ENCODE measurements at regions not wholly inside any gene's neighbourhood (a gene's known extent, or its start where the extent isn't known, plus 50 kb on each side); places are given as distances from the start of the nearest gene placed in this dataset.
"Not testable (repeated sequence)": the region's sequence is repeated elsewhere in the genome, so short reads cannot be mapped to it uniquely, and the experiment has no call there.

DNA sequence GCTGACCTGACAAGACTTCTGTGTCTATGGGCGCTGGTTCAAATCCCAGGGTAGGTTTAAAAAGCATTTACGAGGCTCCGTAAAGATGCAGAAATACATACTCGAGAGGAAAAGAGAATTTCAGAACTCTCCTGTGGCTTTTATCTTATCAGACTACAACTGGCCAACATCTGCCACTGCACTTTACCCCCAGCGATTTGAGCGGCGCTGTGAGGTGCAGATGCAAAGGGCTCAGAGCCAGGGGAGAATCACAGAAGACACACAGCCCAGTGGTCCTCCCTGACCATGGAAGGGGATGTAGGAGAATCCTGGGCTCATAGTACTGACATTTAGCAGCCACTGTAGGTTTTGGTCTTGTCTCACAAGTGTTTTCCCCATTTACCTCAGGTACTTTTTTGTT is 307.2 kb upstream of the ZNF722 start:
- not testable (repeated sequence) for H3K9me3 ChIP-seq (ENCODE audit: control insufficient read depth in 1 of 2, low read length in 2 of 2); H3K27ac ChIP-seq (ENCODE audit: low read depth, low read length); H3K27me3 ChIP-seq (ENCODE audit: control insufficient read depth in 1 of 2, insufficient read depth in 2 of 2, low read length in 2 of 2); H3K36me3 ChIP-seq (ENCODE audit: control insufficient read depth in 1 of 2, insufficient read depth in 2 of 2, low read length in 2 of 2); H3K4me3 ChIP-seq (ENCODE audit: low read depth in 1 of 2, low read length in 2 of 2); H3K9ac ChIP-seq (ENCODE audit: low read depth in 1 of 2, low read length in 2 of 2); H3K4me1 ChIP-seq (ENCODE audit: control insufficient read depth in 1 of 2, insufficient read depth in 2 of 2, low read length in 2 of 2)

DNA sequence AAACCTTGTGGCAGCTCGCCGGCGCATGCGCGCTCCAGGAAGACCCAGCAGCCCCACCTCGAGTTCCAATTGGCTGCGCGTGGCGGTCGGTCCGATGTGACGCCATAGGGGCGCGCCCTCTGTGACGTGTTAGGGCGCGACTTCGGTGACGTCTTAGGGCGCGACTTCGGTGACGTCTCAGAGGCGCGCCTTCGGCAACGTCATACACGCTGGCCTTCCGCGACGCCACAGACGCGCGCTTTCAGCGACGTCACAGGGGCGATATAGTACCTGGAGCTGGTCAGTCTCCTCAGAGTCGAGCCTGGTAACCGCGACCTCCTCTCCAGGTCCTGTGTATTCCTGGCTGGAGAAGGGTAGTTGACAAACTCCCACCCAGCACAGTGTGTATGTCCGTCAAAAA is 304.4 kb upstream of the ZNF722 start:
- not testable (repeated sequence) for H3K36me3 ChIP-seq (ENCODE audit: control insufficient read depth in 1 of 2, insufficient read depth in 2 of 2, low read length in 2 of 2); H3K4me1 ChIP-seq (ENCODE audit: control insufficient read depth in 1 of 2, insufficient read depth in 2 of 2, low read length in 2 of 2); H3K9me3 ChIP-seq (ENCODE audit: control insufficient read depth in 1 of 2, low read length in 2 of 2); H3K27me3 ChIP-seq (ENCODE audit: control insufficient read depth in 1 of 2, insufficient read depth in 2 of 2, low read length in 2 of 2); H3K9ac ChIP-seq (ENCODE audit: low read depth in 1 of 2, low read length in 2 of 2); H3K4me3 ChIP-seq (ENCODE audit: low read depth in 1 of 2, low read length in 2 of 2); H3K27ac ChIP-seq (ENCODE audit: low read depth, low read length)
